IMR-90 (cell line): ENCODE measurements at regions not wholly inside any gene's neighbourhood (a gene's known extent, or its start where the extent isn't known, plus 50 kb on each side); places are given as distances from the start of the nearest gene placed in this dataset.

Experiments used
- ATAC-seq: fragments of 200-7000 bp; cut with Tn5 transposase; 2 replicates; pipeline ENCODE4 v1.9.1; 2020; ENCODE audit warnings: low read depth, mild to moderate bottlenecking, moderate library complexity
- BruUV-seq: library from RNA; stranded (reverse); fragments of 400-500 nt; replicated peaks from 2 replicates; lab custom pipeline; 2021; lab: Mats Ljungman, UMichigan
- CTCF ChIA-PET: fragments of 300-600 bp; formaldehyde crosslinking; extraction: SDS; loops from one replicate; lab custom pipeline; 2021; ENCODE audit warnings: antibody characterized with exemption; lab: Yijun Ruan, JAX
- POLR2A ChIA-PET: fragments of 300-600 bp; sonication (Branson Sonifier 250); formaldehyde crosslinking; loops from one replicate; lab custom pipeline; 2022; ENCODE audit warnings: antibody characterized with exemption; ENCODE audit not compliant: unreplicated experiment; lab: Charles Lee
- DNase-seq: peaks from one replicate; pipeline ENCODE4 v3.0.0; 2013
- H2AFZ ChIP-seq: replicated peaks from 2 replicates; pipeline ENCODE3; 2013; ENCODE audit warnings: low read length, mild to moderate bottlenecking; ENCODE audit not compliant: poor library complexity
- H2AK5ac ChIP-seq: 2 replicates; pipeline ENCODE4 v1.6.1; 2013; ENCODE audit warnings: low read depth, low read length, inconsistent platforms
- H2AK9ac ChIP-seq: replicated peaks from 2 replicates; pipeline ENCODE3; 2013; ENCODE audit warnings: mild to moderate bottlenecking, low read depth, low read length, moderate library complexity; ENCODE audit not compliant: poor library complexity
- H2BK120ac ChIP-seq: 2 replicates; pipeline ENCODE4 v1.6.1; 2013; ENCODE audit warnings: low read depth, low read length, inconsistent platforms
- H2BK15ac ChIP-seq: 3 replicates; pipeline ENCODE4 v1.6.1; 2013; ENCODE audit warnings: low read depth, low read length, inconsistent platforms
- H2BK20ac ChIP-seq: 2 replicates; pipeline ENCODE4 v1.6.1; 2013; ENCODE audit warnings: low read depth, mild to moderate bottlenecking, inconsistent platforms, low read length, moderate library complexity
- H2BK5ac ChIP-seq: 2 replicates; pipeline ENCODE4 v1.6.1; 2013; ENCODE audit warnings: mild to moderate bottlenecking, low read depth, low read length, inconsistent platforms; ENCODE audit not compliant: poor library complexity, severe bottlenecking
- H3K14ac ChIP-seq: replicated peaks from 2 replicates; pipeline ENCODE4 v1.6.1; 2013; ENCODE audit warnings: low read depth, low read length, inconsistent platforms
- H3K18ac ChIP-seq: 2 replicates; pipeline ENCODE4 v1.6.1; 2013; ENCODE audit warnings: low read depth, low read length, control low read depth
- H3K23ac ChIP-seq: 2 replicates; pipeline ENCODE4 v1.6.1; 2013; ENCODE audit warnings: low read depth, low read length, inconsistent platforms
- H3K27ac ChIP-seq: 2 replicates; pipeline ENCODE4 v1.5.1; 2013; ENCODE audit warnings: mild to moderate bottlenecking, control low read depth, low read length; ENCODE audit not compliant: insufficient read depth
- H3K27me3 ChIP-seq: 2 replicates; pipeline ENCODE4 v1.6.1; 2013; ENCODE audit warnings: low read length; ENCODE audit not compliant: control insufficient read depth, insufficient read depth
- H3K36me3 ChIP-seq: 2 replicates; pipeline ENCODE4 v1.6.1; 2013; ENCODE audit warnings: low read length, mixed read lengths; ENCODE audit not compliant: control insufficient read depth, insufficient read depth
- H3K4ac ChIP-seq: 2 replicates; pipeline ENCODE4 v1.6.1; 2013; ENCODE audit warnings: low read depth, low read length, inconsistent platforms
- H3K4me1 ChIP-seq: 2 replicates; pipeline ENCODE4 v1.6.1; 2013; ENCODE audit warnings: low read length, mixed read lengths; ENCODE audit not compliant: control insufficient read depth, insufficient read depth
- H3K4me2 ChIP-seq: 2 replicates; pipeline ENCODE4 v1.6.1; 2013; ENCODE audit warnings: low read depth, mild to moderate bottlenecking, control low read depth, low read length, moderate library complexity
- H3K4me3 ChIP-seq: 2 replicates; pipeline ENCODE4 v1.5.1; 2013; ENCODE audit warnings: low read depth, mild to moderate bottlenecking, control low read depth, low read length, moderate library complexity; ENCODE audit not compliant: insufficient read depth
- H3K56ac ChIP-seq: 2 replicates; pipeline ENCODE4 v1.6.1; 2013; ENCODE audit warnings: low read length, inconsistent platforms; ENCODE audit not compliant: insufficient read depth; ENCODE audit errors: extremely low read depth
- H3K79me1 ChIP-seq, 2 experiments: 2 replicates each; pipeline ENCODE4 v1.6.1; 2013; ENCODE audit warnings: low read length in 2 of 2, inconsistent platforms in 1 of 2, low read depth in 1 of 2
- H3K9ac ChIP-seq: 2 replicates; pipeline ENCODE4 v1.6.1; 2013; ENCODE audit warnings: low read depth, low read length, control low read depth
- H3K9me1 ChIP-seq: 2 replicates; pipeline ENCODE4 v1.6.1; 2013; ENCODE audit warnings: low read length, inconsistent platforms; ENCODE audit not compliant: insufficient read depth
- H3K9me3 ChIP-seq: 2 replicates; pipeline ENCODE4 v1.6.1; 2013; ENCODE audit warnings: low read length; ENCODE audit not compliant: control insufficient read depth, insufficient read depth
- H4K20me1 ChIP-seq: 2 replicates; pipeline ENCODE4 v1.6.1; 2013; ENCODE audit warnings: low read length, inconsistent platforms; ENCODE audit not compliant: insufficient read depth
- H4K5ac ChIP-seq: 2 replicates; pipeline ENCODE4 v1.6.1; 2013; ENCODE audit warnings: mild to moderate bottlenecking, low read depth, low read length, control low read depth
- H4K8ac ChIP-seq, 2 experiments: 2 replicates each; pipeline ENCODE4 v1.6.1; 2013; ENCODE audit warnings: low read depth in 2 of 2, low read length in 2 of 2, control low read depth in 1 of 2, inconsistent platforms in 1 of 2
- H4K91ac ChIP-seq: 2 replicates; pipeline ENCODE4 v1.6.1; 2013; ENCODE audit warnings: low read depth, low read length, inconsistent platforms; ENCODE audit not compliant: insufficient read depth
- RAD21 ChIP-seq: IDR thresholded peaks from 2 replicates; pipeline ENCODE4 v1.6.1; 2012; ENCODE audit warnings: low read length, improper control_type of control experiment
- WGBS, 2 experiments: methylation state at CpG; one replicate each; pipeline versions ENCODE4 v1.1.5 to v1.1.7; 2013; ENCODE audit warnings: missing lambda C conversion rate in 2 of 2; ENCODE audit not compliant: insufficient read length in 1 of 2; ENCODE audit errors: extremely low coverage in 2 of 2; 5-methylcytosine and 5-hydroxymethylcytosine counted together
- dilution Hi-C: fragments of 300-500 bp; cut with HindIII; formaldehyde crosslinking; loops from one replicate; pipeline ENCODE4 v1.14.3; 2018; ENCODE audit warnings: low sequenced_read_pairs; ENCODE audit not compliant: unreplicated experiment
- in situ Hi-C: fragments of 300-500 bp; cut with MboI; formaldehyde crosslinking; loops from 3 replicates; pipeline ENCODE4 v1.14.3; 2019; ENCODE audit warnings: low sequenced_read_pairs, inconsistent platforms, mixed read lengths
- intact Hi-C: fragments of 100-400 bp; cut with micrococcal nuclease; formaldehyde crosslinking; loops from 2 replicates; pipeline ENCODE4 v1.10.0; 2022
- TF ChIP-seq, protein P1 (sequence below): conservative IDR thresholded peaks from 2 replicates; pipeline ENCODE4 v1.5.1; 2012; ENCODE audit warnings: mild to moderate bottlenecking, low read depth, low read length, improper control_type of control experiment

DNA sequence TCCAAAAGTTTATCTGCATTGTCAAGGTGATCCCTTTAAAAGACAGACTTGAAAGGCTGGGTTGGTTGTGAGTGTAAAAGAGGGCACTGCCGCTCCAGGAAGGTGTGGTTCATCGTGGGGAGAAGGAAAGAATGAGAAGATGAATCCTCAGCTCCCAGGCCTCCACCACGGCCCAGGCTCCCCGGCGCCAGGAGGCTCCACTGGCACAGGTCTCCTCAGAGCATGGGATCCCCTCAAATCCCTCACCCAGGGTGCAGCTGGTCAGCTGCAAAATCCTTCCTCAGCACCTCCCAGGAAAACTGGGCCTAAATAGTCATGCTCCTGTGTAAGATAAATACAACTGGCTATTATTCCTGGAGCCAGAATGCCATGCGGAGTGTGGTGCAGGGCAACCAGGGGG, 221.1 kb downstream of the ZNF516 start:
- Histone ChIP-seq H3K4me1 (no peaks in the 10 kb centered on the region), H3K14ac (no peak overlapping the region), H4K91ac (no peak overlapping the region), H3K4me3 (no peak overlapping the region), H3K27me3 (peaks cover 4% of the 10 kb centered on the region), H2AK5ac (no peak overlapping the region), H2BK120ac (no peak overlapping the region), H4K8ac (no peak overlapping the region), H2BK5ac (no peak overlapping the region), H2BK20ac (no peak overlapping the region), H3K9ac (no peak overlapping the region), H3K23ac (no peak overlapping the region), H3K27ac (no peak overlapping the region), H3K36me3 (no peaks in the 10 kb centered on the region), H2BK15ac (no peak overlapping the region), H3K56ac (no peak overlapping the region), H2AFZ (no peak overlapping the region), H3K79me1 (no peaks in the 10 kb centered on the region), H3K4me2 (no peak overlapping the region), H3K4ac (no peak overlapping the region), H3K9me3 (no peaks in the 10 kb centered on the region), H4K5ac (no peak overlapping the region), H4K20me1 (no peaks in the 10 kb centered on the region), H2AK9ac (no peak overlapping the region), H3K18ac (no peak overlapping the region), H3K9me1 (no peaks in the 10 kb centered on the region)
- TF ChIP-seq, protein P1, sequence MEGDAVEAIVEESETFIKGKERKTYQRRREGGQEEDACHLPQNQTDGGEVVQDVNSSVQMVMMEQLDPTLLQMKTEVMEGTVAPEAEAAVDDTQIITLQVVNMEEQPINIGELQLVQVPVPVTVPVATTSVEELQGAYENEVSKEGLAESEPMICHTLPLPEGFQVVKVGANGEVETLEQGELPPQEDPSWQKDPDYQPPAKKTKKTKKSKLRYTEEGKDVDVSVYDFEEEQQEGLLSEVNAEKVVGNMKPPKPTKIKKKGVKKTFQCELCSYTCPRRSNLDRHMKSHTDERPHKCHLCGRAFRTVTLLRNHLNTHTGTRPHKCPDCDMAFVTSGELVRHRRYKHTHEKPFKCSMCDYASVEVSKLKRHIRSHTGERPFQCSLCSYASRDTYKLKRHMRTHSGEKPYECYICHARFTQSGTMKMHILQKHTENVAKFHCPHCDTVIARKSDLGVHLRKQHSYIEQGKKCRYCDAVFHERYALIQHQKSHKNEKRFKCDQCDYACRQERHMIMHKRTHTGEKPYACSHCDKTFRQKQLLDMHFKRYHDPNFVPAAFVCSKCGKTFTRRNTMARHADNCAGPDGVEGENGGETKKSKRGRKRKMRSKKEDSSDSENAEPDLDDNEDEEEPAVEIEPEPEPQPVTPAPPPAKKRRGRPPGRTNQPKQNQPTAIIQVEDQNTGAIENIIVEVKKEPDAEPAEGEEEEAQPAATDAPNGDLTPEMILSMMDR = no peak
- TF ChIP-seq RAD21 = no peak
- BruUV-seq = no TSS peak
- no peak for ATAC-seq
- DNase-seq = no peak
- dilution Hi-C loops (no loop called here), in situ Hi-C loops (loop anchor here (25.0 kb wide), 1 partner anchor 1612 kb away; no protein-coding TSS in a partner anchor), intact Hi-C loops (no loop called here)
- no CpG with 5 or more reads among the region's 6 CpGs for WGBS, 2 experiments
- POLR2A ChIA-PET = no interaction called here
- CTCF ChIA-PET = no interaction called here
